Keratinocyte (primary cell): ENCODE measurements at regions not wholly inside any gene's neighbourhood (a gene's known extent, or its start where the extent isn't known, plus 50 kb on each side); places are given as distances from the start of the nearest gene placed in this dataset.
"Not testable (repeated sequence)": the region's sequence is repeated elsewhere in the genome, so short reads cannot be mapped to it uniquely, and the experiment has no call there.

Experiments used
- CTCF ChIP-seq, 3 experiments: IDR thresholded peaks in 1 of 3; conservative IDR thresholded peaks in 1 of 3; optimal IDR thresholded peaks in 1 of 3; 2 replicates in 2 of 3; 3 replicates in 1 of 3; pipeline versions ENCODE3 to v1.5.1; 2011; ENCODE audit warnings: low read length in 3 of 3, mild to moderate bottlenecking in 3 of 3, moderate library complexity in 2 of 3, control low read depth in 1 of 3, inconsistent platforms in 1 of 3; ENCODE audit not compliant: insufficient read depth in 2 of 3; ENCODE audit errors: extremely low read depth in 1 of 3
- EZH2 ChIP-seq: IDR thresholded peaks from one replicate; pipeline ENCODE4 v1.6.1; 2012; ENCODE audit warnings: inconsistent platforms, mild to moderate bottlenecking, low read length, moderate library complexity

DNA sequence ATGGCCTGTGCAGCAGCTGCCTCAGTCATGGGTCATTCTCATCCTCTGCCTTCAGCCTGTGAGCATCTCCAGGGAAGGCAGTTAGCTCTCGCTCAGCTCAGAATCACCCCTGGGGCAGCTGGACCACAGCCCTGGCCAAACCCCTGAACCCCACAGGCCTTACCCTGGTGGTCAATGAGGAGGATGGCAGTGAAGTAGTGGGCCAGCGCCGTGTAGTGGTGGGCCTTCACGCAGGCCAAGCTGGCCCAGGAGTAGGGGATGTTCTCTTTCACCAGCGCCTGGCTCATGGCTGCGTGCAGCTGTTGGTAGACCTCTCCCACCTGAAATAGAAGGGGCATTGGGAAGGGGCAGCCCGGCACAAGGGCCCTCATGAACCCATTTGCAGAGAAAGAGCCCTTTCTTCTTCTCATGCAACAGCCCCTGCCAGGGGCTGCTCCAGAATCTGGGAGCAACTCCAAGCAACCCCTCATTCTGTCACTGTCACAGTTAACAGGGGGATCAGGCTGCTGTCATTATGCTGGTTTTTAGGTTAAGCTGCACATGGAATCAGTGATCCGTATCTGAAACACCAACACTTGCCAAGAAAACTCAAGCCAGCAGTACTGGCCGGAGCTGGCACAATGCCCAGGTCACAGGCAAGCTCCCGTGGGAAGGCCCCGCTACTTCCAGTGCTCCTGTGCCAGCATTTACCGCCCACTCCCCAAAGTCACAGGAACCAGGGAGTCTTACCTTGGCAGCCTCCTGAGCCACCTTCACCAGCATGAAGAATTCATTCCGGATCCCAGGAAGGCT lies 290.2 kb downstream of the GOLGA6L6 start:
- TF ChIP-seq EZH2; CTCF (optimal IDR thresholded peaks at IDR 0.05 in 1 of 3, IDR thresholded peaks at IDR 0.05 in 1 of 3, conservative IDR thresholded peaks at IDR 0.05 in 1 of 3; ENCODE audit: extremely low read depth in 1 of 3, insufficient read depth in 2 of 3, low read length in 3 of 3): not testable (repeated sequence)
